ENCODE measurements at regions not wholly inside any gene's neighbourhood (a gene's known extent, or its start where the extent isn't known, plus 50 kb on each side); places are given as distances from the start of the nearest gene placed in this dataset.

DNA sequence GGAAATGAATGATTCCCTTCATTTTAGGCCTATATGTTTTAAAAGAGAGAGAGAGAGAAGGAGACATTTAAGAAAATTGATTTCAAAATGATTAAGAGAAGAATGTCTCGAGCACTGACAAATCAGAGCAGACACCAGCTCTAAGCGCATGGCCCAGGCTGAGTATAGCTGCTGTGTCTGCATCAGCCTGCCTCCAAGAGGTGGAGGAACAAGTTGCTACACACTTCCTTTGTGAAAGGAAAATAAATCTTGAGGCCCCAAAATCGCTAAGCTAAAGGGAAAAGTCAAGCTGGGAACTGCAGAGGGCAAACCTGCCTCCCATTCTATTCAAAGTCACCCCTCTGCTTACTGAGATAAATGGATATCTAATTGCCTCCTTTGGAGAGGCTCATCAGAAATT, 728.7 kb upstream of the TMEM132C start:
- no peak for DNase-seq

- DNase-seq = peak; percentile 28
These were observed 727.6 kb upstream of the TMEM132C start for GRCh38 chr12:127539226-127539858.

- no peak for DNase-seq
These were observed 724.6 kb upstream of the TMEM132C start for GRCh38 chr12:127542391-127542790.

DNA sequence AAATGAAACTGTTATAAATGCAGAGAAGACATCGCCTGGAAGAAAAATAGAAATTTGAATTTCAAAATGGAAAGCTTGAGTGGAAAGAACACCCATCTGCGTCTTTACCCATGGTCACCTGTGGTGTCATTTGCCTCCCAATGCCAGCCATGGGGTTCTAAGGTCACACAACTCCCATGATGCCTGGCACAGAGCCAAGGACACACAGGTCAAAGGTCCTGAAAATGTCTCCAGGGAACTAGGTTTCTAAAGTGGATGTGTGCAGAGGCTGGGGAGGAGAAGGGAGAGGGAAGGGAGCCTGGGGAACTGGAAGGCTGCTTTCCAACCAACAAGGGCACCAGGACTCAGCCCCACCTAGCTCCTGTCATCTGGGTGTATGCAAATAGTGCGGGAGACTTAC, 724.0 kb upstream of the TMEM132C start:
- DNase-seq = no peak

- DNase-seq = no peak
These were observed 720.1 kb upstream of the TMEM132C start for GRCh38 chr12:127546721-127547505.

DNA sequence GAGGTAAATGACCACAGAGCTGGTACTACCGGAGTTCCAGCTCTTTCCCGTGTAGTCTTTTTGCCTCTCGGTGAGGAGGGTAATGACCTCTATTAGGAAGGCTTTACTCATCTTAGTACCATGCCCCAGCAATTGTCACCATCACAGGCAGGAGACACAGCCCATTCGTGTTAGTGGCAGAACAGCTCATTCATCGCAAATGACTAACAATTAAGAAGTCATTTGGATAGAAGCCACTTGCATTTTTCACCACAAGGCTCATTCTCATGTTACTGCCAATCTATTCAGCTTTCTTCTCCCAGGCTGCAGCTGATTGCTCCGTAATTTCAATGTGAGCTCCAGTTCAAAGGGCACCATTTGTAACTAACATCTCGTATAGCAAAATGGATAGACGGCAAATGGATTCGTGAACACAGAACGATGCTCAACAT, 718.8 kb upstream of the TMEM132C start:
- DNase-seq = no peak

GRCh38 chr12:127550271-127550670, 716.7 kb upstream of the TMEM132C start:
- DNase-seq = no peak

DNA sequence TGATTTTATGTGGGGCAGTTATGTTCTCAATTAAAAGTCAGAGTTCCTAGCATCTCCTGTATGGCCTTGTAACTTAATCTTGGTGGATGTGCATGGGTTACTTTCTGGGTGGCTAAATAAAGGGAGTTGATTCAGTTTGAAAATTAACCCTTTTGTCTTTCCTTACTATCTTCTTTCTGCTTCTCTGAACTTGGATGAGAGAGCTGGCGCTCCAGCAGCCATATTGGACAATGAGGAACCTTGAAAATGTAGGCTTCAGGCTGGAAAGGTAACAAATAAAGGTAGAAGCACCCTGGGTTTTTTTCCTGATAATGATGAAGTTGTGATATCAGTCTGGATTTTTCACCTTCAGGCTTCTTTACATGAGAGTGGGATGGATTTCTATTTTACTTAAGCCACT, 714.1 kb upstream of the TMEM132C start:
- DNase-seq = no peak

DNA sequence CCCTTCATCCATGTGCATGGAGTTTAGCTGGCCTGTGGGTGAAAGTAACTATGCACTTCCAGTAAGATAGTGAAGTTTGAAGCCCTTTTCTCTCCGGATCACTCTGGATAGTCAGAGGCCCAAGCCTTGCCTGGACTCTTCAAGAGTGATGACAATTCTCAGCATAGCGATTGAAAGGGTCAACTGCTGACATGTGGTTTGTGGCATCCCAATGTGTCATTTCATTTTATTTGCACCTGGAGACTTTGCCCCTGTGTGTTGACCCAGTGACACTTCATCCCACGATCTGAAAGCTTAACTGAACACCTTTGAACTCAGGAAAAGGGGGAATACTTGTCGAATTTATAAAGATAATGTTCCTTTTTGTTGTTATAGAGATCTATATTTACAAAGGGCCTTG, 711.9 kb upstream of the TMEM132C start:
- DNase-seq = no peak

- no peak for DNase-seq
These were observed 710.6 kb upstream of the TMEM132C start for GRCh38 chr12:127556231-127556886.

DNA sequence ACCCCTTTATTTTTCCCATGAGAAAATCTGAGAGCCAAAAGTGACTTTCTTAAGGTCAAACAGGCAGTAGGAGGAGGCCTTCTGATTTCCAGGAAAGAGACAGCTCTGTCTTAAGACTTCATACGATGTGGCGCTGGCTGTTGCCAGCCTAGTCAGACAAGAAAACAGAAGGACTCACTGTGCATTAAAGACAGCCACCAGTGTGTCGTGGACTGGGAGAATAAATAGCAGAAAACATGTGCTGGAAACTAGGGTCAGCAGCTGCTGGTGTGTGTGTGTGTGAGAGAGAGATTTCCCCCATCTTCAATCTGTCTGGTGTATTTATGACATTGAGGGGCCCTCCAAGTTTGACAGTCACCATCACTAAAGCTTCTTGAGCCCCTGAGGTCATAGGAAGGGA, 708.6 kb upstream of the TMEM132C start:
- no peak for DNase-seq

DNA sequence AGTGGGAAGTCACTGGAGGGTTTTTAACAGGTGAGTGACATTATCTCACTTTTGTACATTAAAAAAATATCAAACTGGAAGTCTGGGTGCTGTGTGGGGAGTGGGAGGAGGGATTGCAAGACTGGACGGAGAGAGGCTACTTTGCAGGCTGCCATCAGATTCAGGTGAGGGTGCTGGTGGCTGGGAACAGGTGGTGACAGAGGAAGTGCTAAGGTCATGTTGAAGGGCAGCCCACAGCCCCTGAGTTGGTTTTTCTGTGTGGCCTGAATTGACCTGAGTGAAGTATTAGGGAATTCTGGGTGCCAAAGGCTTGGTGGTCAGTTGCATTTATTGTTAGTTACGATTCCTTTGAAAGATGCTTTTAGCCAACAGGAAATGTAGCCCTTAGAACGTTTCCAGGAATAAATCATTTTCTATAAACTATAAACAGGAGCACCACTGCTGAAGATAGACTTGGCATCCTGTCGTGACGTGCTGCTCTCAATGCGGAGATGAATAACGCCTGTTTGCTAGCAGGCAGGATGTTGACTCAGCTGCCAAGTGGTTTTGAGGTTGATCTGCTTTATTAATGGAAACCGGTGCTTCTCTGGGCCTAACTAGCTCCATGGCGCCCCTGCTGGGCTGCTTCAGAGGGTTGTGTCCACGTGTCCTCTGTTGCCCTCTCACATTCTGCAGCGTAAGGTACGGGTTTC, 707.5 kb upstream of the TMEM132C start:
- DNase-seq = no peak

DNA sequence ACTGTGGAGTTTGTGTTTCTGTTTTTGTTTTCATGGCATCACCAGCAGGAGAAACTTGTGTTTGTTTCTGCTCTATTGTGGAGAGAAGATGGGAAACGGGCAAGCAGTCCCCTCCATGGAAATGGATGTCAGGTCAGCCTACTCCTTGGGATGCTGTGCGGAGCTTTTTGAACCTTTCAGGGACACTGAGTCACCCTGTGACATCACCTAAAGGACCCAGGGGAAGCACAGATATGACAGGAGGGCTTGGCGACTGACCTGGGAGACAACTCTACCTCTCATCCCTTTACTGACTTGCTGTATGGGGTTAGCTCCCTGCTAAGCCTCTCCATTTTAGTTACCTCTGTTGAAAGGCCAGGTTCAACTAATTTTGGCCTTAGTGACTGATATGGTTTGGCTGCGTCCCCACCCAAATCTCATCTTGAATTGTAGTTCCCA, 706.9 kb upstream of the TMEM132C start:
- DNase-seq = no peak

GRCh38 chr12:127562816-127563215, 704.2 kb upstream of the TMEM132C start:
- DNase-seq = no peak

GRCh38 chr12:127565241-127565640, 701.7 kb upstream of the TMEM132C start:
- DNase-seq = no peak

DNA sequence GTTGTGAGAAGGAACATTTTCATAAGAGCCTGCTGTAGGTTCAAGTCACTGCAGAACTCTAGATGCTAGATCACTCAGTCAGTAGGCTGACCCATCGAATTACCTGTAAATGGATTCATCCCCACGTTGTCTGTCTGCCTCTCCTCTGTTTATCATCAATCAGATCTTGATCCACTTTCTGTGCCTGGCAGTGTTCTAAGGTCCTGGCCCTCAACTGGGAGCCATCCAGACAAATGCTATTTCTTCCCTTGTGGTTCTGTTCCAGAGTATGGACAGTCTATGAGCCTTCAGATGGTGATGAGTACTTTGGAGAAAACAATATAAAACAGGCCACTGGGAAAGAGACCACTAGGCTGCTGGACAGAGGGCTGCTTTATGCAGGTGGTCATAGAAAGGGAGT, 699.4 kb upstream of the TMEM132C start:
- DNase-seq = no peak

- no peak for DNase-seq
These were observed 696.6 kb upstream of the TMEM132C start for GRCh38 chr12:127570387-127570786.

DNA sequence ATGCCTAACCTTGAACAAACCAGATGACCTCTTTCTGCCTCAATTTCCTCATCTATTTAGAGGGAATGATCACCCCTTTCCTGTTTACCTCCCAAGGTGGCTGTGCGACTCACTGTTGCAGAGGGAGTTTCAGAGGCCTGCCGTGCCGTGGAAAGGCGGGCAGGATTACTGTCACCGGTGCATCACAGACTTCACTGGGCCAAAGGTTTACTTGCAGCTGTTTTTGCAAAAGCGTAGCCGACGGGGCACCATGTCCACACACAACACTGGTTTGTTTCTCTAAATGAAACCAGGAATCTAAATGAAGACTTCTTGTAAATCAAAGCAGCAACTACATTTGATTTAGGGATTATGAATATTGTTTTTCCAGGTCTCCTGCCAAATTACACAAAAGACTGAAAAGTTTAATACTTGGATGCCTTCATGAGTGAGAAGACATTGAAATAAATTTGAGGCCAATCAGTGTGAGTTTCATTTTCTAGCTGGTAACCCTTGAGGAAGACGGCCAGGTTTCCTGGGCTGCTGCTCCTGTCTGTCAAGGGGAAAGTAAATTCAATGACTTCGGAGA, 696.1 kb upstream of the TMEM132C start:
- no peak for DNase-seq

DNA sequence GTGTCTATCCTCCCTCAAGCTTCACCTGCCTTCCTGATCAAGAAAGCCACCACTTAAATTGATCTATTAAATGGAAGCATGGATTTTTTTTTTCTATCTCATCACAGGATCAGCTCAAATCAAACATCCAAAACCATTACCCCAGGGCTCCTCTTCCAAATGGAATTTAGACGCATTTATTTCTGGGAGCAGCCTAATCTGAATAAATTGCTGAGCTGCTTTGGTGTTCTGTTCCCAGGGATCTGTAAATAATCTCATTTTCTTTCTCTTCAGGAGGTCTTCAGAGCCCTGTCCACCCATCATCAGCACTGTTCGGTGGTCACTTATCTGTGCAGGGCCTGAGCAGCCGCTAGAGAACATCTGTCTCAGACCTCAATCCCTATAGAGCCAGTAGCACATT, 695.4 kb upstream of the TMEM132C start:
- no peak for DNase-seq

DNA sequence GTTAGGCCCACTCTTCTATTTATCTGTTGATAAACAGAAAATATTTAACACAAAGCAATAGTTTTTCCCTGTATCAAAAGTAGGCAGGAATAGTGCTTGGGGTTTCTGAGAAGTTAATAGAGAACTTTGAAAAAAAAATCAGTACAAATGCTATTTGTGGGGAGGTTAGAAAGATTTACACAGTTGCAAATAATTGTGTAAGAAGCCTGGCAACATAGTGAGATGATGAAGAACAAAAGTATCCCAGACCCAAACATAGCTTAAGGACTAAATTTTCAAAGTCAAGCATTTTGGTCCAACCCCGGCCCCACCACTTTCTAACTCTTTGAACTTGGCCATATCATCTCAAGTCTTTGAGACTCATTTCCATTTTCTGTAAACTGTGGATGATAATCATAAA, 687.5 kb upstream of the TMEM132C start:
- DNase-seq = no peak

GRCh38 chr12:127582074-127582473, 684.9 kb upstream of the TMEM132C start:
- DNase-seq = no peak

DNA sequence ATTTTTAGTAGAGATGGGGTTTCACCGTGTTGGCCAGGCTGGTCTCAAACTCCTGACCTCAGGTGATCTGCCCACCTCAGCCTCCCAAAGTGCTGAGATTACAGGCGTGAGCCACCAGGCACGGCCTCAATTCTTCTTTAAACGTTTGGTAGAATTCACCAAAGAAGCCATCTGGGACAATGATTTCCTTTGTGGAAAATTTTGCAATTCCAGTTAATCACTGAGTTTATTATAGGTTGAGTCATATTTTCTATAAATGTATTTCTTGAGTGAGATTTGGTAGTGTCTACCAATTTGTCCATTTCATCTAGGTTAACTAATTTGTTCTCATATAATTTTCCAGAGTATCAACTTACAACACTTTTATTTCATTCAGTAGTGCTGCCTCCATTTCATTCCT, 683.9 kb upstream of the TMEM132C start:
- no peak for DNase-seq

DNA sequence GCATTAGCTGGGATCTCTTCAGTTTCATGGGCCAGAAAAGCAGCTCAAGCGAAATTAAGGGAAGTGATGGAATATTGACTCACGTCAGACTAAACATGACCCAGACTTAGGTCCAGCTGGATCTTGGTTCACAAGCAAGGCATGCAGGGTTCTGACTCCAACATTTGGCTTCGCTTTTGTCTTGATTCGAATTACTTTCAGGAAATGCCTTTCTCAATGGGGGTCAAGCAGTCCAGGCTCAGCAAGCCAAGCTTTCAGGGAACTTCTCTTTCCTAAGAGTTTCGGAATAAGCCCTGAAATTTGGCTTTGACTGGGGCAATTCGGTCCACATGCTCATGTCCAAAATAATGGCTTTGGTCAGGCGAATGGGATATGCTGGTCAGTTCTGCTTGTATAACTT, 678.7 kb upstream of the TMEM132C start:
- DNase-seq = no peak

Measured in retina (tissue), 1 donor.